ENCODE measurements at regions not wholly inside any gene's neighbourhood (a gene's known extent, or its start where the extent isn't known, plus 50 kb on each side); places are given as distances from the start of the nearest gene placed in this dataset.
A peak's percentile ranks its signal among the peaks of the same experiment; 100 is the strongest.

GRCh38 chr1:168833801-168834224 is 104.8 kb upstream of the DPT start (continued):
- TF ChIP-seq MAX (IDR thresholded peaks at IDR 0.05) (peak; percentile 60), ZNF710 (CRISPR knock-in tag; IDR thresholded peaks at IDR 0.05; ENCODE audit: borderline replicate concordance) (peak; percentile 60; the same call in 1 of the 2 replicates), BCL6 (CRISPR knock-in tag; IDR thresholded peaks at IDR 0.05) (0 out of 2 replicates have a peak, but pooled peaks have one; percentile 15), REPIN1 (CRISPR knock-in tag; IDR thresholded peaks at IDR 0.05; ENCODE audit: borderline replicate concordance, low read depth) (peak; percentile 53; the same call in 1 of the 2 replicates), ZNF792 (CRISPR knock-in tag; IDR thresholded peaks at IDR 0.05) (no peak), ZBTB38 (CRISPR knock-in tag; IDR thresholded peaks at IDR 0.05) (peak; percentile 52; the same call in 1 of the 2 replicates), SOX13 (IDR thresholded peaks at IDR 0.05) (peak; percentile 40), SOX13 (CRISPR knock-in tag; conservative IDR thresholded peaks at IDR 0.05 in 1 of 2, IDR thresholded peaks at IDR 0.05 in 1 of 2) (peak in 1 of 2 experiments; percentile 84; a peak in 2 of 4 replicates), NFIC (IDR thresholded peaks at IDR 0.05; ENCODE audit: low read length) (0 out of 2 replicates have a peak, but pooled peaks have one; percentile 21), BRD4 (CRISPR knock-in tag; IDR thresholded peaks at IDR 0.05) (peak; percentile 59), TSC22D2 (CRISPR knock-in tag; IDR thresholded peaks at IDR 0.05; ENCODE audit: borderline replicate concordance) (no peak), PHF5A (CRISPR knock-in tag; IDR thresholded peaks at IDR 0.05; ENCODE audit: low read depth, unreplicated experiment) (no peak), ZNF567 (CRISPR knock-in tag; IDR thresholded peaks at IDR 0.05; ENCODE audit: borderline replicate concordance) (no peak), ARID3A (IDR thresholded peaks at IDR 0.05; ENCODE audit: low read depth, low read length) (no peak; the same call in 1 of the 2 replicates), PHF21A (CRISPR knock-in tag; IDR thresholded peaks at IDR 0.05) (no peak; the same call in none of the 2 replicates), ZNF253 (CRISPR knock-in tag; IDR thresholded peaks at IDR 0.05; ENCODE audit: borderline replicate concordance) (no peak), CHCHD3 (CRISPR knock-in tag; IDR thresholded peaks at IDR 0.05) (no peak), IRX3 (CRISPR knock-in tag; IDR thresholded peaks at IDR 0.05; ENCODE audit: borderline replicate concordance, low read depth) (no peak), FOXK1 (CRISPR knock-in tag; IDR thresholded peaks at IDR 0.05; ENCODE audit: borderline replicate concordance, low read depth) (no peak), SUZ12 (IDR thresholded peaks at IDR 0.05; ENCODE audit: low read depth, low read length) (no peak), ISL2 (CRISPR knock-in tag; IDR thresholded peaks at IDR 0.05) (peak; percentile 80; the same call in 1 of the 2 replicates), PAXIP1 (CRISPR knock-in tag; conservative IDR thresholded peaks at IDR 0.05) (peak; percentile 85), ZMYM2 (CRISPR knock-in tag; IDR thresholded peaks at IDR 0.05) (no peak), HDAC1 (CRISPR knock-in tag; IDR thresholded peaks at IDR 0.05) (peak; percentile 59; the same call in 1 of the 2 replicates), NFYC (CRISPR knock-in tag; IDR thresholded peaks at IDR 0.05) (no peak)
